ENCODE measurements at regions not wholly inside any gene's neighbourhood (a gene's known extent, or its start where the extent isn't known, plus 50 kb on each side); places are given as distances from the start of the nearest gene placed in this dataset.

GRCh38 chr5:164555809-164556208 lies 1050.4 kb downstream of the MAT2B start:
- WGBS, 2 donors: 58 to 72% methylated on average over 2 of the region's 2 CpGs
- DNase-seq: no peak
- H3K36me3 ChIP-seq: no peaks in the 10 kb centered on the region
- H3K27ac ChIP-seq: no peak overlapping the region
- no peaks in the 10 kb centered on the region for H3K27me3 ChIP-seq
- no peaks in the 10 kb centered on the region for H3K4me1 ChIP-seq
- H3K4me3 ChIP-seq: no peak overlapping the region
- FAIRE-seq: no peak
- peaks cover 0 to 4% (median 0%) of the 10 kb centered on the region in 4 donors for H3K9me3 ChIP-seq
- no peak for TF ChIP-seq CTCF (IDR thresholded peaks at IDR 0.05)
- ATAC-seq: no peak
- intact Hi-C loops (cut with DNase I): no loop called here

- Histone ChIP-seq H3K4me3 (no peak overlapping the region), H3K36me3 (no peaks in the 10 kb centered on the region), H3K4me1 (no peaks in the 10 kb centered on the region), H3K27me3 (no peaks in the 10 kb centered on the region), H3K9me3 (peaks cover 0 to 4% (median 0%) of the 10 kb centered on the region in 4 donors), H3K27ac (no peak overlapping the region)
- intact Hi-C loops (cut with DNase I): no loop called here
- 46 to 58% methylated on average over 4 of the region's 4 CpGs for WGBS, 2 donors
- FAIRE-seq (no peak), DNase-seq (no peak), ATAC-seq (no peak)
- no peak for TF ChIP-seq CTCF (IDR thresholded peaks at IDR 0.05)
Measured at GRCh38 chr5:164560216-164560615, 1054.8 kb downstream of the MAT2B start.

- no peak for DNase-seq
- Histone ChIP-seq H3K4me1 (no peaks in the 10 kb centered on the region), H3K27me3 (no peaks in the 10 kb centered on the region), H3K4me3 (no peak overlapping the region), H3K27ac (no peak overlapping the region), H3K9me3 (peaks cover 0 to 4% (median 0%) of the 10 kb centered on the region in 4 donors), H3K36me3 (no peaks in the 10 kb centered on the region)
- intact Hi-C loops (cut with DNase I): no loop called here
- no peak for ATAC-seq
- WGBS, 2 donors: 61 to 67% methylated on average over 7 of the region's 7 CpGs
- FAIRE-seq: no peak
- no peak for TF ChIP-seq CTCF (IDR thresholded peaks at IDR 0.05)
Measured at GRCh38 chr5:164561933-164562872, 1056.8 kb downstream of the MAT2B start.

- Histone ChIP-seq H3K4me3 (no peak overlapping the region), H3K27ac (no peak overlapping the region), H3K9me3 (no peaks in the 10 kb centered on the region), H3K36me3 (no peaks in the 10 kb centered on the region), H3K4me1 (no peaks in the 10 kb centered on the region), H3K27me3 (no peaks in the 10 kb centered on the region)
- no peak for TF ChIP-seq CTCF (IDR thresholded peaks at IDR 0.05)
- WGBS, 2 donors: 58 to 74% methylated on average over 1 of the region's 1 CpG
- intact Hi-C loops (cut with DNase I): no loop called here
- ATAC-seq: no peak
- FAIRE-seq: no peak
- DNase-seq: no peak
Measured at GRCh38 chr5:164563370-164563769, 1058.0 kb downstream of the MAT2B start.

- Histone ChIP-seq H3K4me1 (no peaks in the 10 kb centered on the region), H3K4me3 (no peak overlapping the region), H3K9me3 (no peaks in the 10 kb centered on the region), H3K27me3 (no peaks in the 10 kb centered on the region), H3K36me3 (no peaks in the 10 kb centered on the region), H3K27ac (no peak overlapping the region)
- ATAC-seq (peak in 1 of 4 donors; percentile 28), DNase-seq (no peak), FAIRE-seq (no peak)
- no peak for TF ChIP-seq CTCF (IDR thresholded peaks at IDR 0.05)
- intact Hi-C loops (cut with DNase I): no loop called here
- WGBS, 2 donors: 16% methylated on average over 2 of the region's 2 CpGs
Measured at GRCh38 chr5:164573397-164573796, 1068.0 kb downstream of the MAT2B start.

All from pancreas (tissue), 10 donors.